ENCODE measurements at regions not wholly inside any gene's neighbourhood (a gene's known extent, or its start where the extent isn't known, plus 50 kb on each side); places are given as distances from the start of the nearest gene placed in this dataset.

DNA sequence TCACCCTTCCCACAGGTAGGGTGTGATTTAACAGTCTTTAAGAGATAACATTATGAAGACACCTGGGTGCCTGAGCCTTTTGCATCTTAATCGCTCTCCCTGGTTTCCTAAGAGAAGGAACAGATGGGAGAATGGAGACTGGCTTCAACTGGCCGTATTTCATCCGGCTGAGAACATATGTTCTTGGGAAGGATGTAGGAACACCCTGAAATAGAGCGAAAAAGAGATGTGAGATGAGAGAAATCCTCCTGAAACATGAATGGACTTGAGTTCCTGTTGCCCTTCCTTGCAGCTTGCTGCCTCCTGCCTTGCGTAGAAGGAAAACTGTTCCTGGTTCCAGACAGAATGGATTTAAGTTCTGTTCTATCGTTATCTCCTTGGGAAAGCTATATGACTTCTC, 385.4 kb upstream of the RBFOX1 start:
- no peak for DNase-seq (ENCODE audit: low spot score in 2 of 2)
- Mint-ChIP-seq H3K4me3 (no peak overlapping the region), H3K9me3 (peaks cover 3% of the 10 kb centered on the region), H3K4me1 (no peaks in the 10 kb centered on the region), H3K36me3 (no peaks in the 10 kb centered on the region), H3K27ac (no peak overlapping the region), H3K27me3 (no peaks in the 10 kb centered on the region)
- no peak for ATAC-seq (ENCODE audit: low read depth)

- no peak overlapping the region for H3K4me3 Mint-ChIP-seq
- no peak for DNase-seq (ENCODE audit: low spot score in 2 of 2)
- peaks cover 3% of the 10 kb centered on the region for H3K9me3 Mint-ChIP-seq
- H3K36me3 Mint-ChIP-seq: no peaks in the 10 kb centered on the region
- no peak for ATAC-seq (ENCODE audit: low read depth)
- no peaks in the 10 kb centered on the region for H3K4me1 Mint-ChIP-seq
- no peaks in the 10 kb centered on the region for H3K27me3 Mint-ChIP-seq
- H3K27ac Mint-ChIP-seq: no peak overlapping the region
Measured at GRCh38 chr16:6946802-6947201, 385.8 kb upstream of the RBFOX1 start.

GRCh38 chr16:6946106-6946505, 386.5 kb upstream of the RBFOX1 start:
- ATAC-seq (ENCODE audit: low read depth) (no peak), DNase-seq (ENCODE audit: low spot score in 2 of 2) (no peak)
- no peaks in the 10 kb centered on the region for H3K4me1 Mint-ChIP-seq
- no peak overlapping the region for H3K4me3 Mint-ChIP-seq
- H3K27ac Mint-ChIP-seq: no peak overlapping the region
- no peaks in the 10 kb centered on the region for H3K36me3 Mint-ChIP-seq
- no peaks in the 10 kb centered on the region for H3K27me3 Mint-ChIP-seq
- H3K9me3 Mint-ChIP-seq: peaks cover 3% of the 10 kb centered on the region

DNA sequence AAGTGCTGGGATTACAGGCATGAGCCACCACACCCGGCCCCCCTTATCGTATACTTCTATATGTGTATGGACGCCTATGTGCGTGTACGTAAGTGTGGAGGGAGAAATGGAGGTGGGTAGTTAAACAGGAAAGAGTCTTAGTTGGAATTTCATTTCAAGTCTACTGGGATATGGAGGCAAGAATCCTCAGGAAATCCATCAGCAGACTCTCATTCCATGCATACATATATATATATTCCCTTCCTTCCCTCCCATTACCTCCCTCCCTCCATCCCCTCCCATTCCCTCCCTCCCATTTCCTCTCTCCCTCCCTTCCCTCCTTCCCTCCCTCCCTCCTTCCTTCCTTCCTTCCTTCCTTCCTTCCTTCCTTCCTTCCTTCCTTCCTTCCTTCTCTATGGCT, 391.7 kb upstream of the RBFOX1 start:
- H3K4me3 Mint-ChIP-seq: no peak overlapping the region
- DNase-seq (ENCODE audit: low spot score in 2 of 2) (no peak), ATAC-seq (ENCODE audit: low read depth) (no peak)
- H3K27ac Mint-ChIP-seq: no peak overlapping the region
- no peaks in the 10 kb centered on the region for H3K36me3 Mint-ChIP-seq
- H3K9me3 Mint-ChIP-seq: peaks cover 7% of the 10 kb centered on the region
- H3K4me1 Mint-ChIP-seq: no peaks in the 10 kb centered on the region
- no peaks in the 10 kb centered on the region for H3K27me3 Mint-ChIP-seq

DNA sequence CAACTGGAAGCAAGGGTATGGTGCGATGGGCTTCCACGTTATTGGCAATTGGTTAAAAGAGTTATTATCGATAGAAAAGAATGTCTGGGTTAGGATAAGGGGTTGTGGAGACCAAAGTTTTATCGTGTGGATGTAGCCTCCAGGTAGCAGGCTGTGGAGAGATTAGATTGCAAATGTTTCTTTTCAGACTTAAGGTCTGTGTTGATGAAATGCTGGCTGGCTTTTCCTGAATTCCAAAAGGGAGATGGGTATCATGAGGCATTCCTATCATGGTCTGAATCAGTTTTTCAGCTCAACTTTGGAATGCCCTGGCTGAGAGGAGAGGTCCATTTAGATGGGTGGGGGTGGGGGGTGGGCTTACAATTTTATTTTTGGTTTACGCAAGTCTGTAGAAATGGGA, 395.0 kb upstream of the RBFOX1 start:
- no peak for DNase-seq (ENCODE audit: low spot score in 2 of 2)
- no peak for ATAC-seq (ENCODE audit: low read depth)
- Mint-ChIP-seq H3K36me3 (no peaks in the 10 kb centered on the region), H3K27ac (no peak overlapping the region), H3K4me1 (no peaks in the 10 kb centered on the region), H3K4me3 (no peak overlapping the region), H3K9me3 (peaks cover 8% of the 10 kb centered on the region), H3K27me3 (no peaks in the 10 kb centered on the region)

- DNase-seq (ENCODE audit: low spot score in 2 of 2) (no peak), ATAC-seq (ENCODE audit: low read depth) (no peak)
- Mint-ChIP-seq H3K27me3 (no peaks in the 10 kb centered on the region), H3K4me1 (no peaks in the 10 kb centered on the region), H3K4me3 (no peak overlapping the region), H3K9me3 (peaks cover 7% of the 10 kb centered on the region), H3K36me3 (no peaks in the 10 kb centered on the region), H3K27ac (no peak overlapping the region)
Measured at GRCh38 chr16:6932871-6933385, 399.7 kb upstream of the RBFOX1 start.

DNA sequence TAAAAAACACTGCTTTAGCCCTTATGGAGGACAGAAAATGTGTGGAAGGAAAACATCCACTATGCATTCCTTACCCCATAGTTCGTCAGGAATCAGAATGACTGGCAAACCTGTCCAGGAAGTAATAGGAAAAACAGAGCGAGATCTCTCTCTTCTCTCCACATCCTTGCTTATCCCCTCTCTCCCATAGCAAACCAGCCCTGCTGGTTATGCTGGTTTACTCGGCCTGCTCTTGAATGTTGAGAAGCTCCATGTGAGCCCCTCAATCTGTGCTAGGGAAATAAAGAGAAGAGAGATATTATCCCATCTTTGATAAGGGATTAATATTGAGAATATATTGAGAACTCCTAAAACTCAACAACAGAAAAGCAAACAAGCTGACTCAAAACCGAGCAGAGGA, 402.8 kb upstream of the RBFOX1 start:
- H3K36me3 Mint-ChIP-seq: no peaks in the 10 kb centered on the region
- H3K9me3 Mint-ChIP-seq: peaks cover 1% of the 10 kb centered on the region
- no peak overlapping the region for H3K27ac Mint-ChIP-seq
- H3K27me3 Mint-ChIP-seq: no peaks in the 10 kb centered on the region
- no peak overlapping the region for H3K4me3 Mint-ChIP-seq
- DNase-seq (ENCODE audit: low spot score in 2 of 2) (no peak), ATAC-seq (ENCODE audit: low read depth) (no peak)
- no peaks in the 10 kb centered on the region for H3K4me1 Mint-ChIP-seq

DNA sequence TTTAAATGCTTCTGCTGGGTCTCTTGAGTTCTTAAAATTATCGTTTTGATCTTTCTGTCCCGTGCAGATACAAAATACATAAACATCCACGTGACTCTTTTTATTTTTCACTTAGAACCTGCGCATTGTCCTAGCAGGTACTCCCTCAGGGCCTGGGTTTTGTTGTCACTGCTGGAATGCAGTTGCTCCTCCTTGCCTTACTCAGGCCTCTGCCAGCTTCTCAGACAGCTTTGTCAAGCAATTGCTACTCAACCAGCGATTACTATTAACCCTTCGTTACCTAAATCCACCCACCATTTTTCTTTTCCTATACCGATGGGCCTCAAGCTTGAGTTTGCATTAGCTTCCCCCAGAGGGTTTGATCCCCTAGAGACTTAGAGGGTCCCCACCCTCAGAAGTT, 405.9 kb upstream of the RBFOX1 start:
- Mint-ChIP-seq H3K4me3 (no peak overlapping the region), H3K36me3 (no peaks in the 10 kb centered on the region), H3K27me3 (no peaks in the 10 kb centered on the region), H3K9me3 (peaks cover 1% of the 10 kb centered on the region), H3K27ac (no peak overlapping the region), H3K4me1 (no peaks in the 10 kb centered on the region)
- no peak for ATAC-seq (ENCODE audit: low read depth)
- no peak for DNase-seq (ENCODE audit: low spot score in 2 of 2)

DNA sequence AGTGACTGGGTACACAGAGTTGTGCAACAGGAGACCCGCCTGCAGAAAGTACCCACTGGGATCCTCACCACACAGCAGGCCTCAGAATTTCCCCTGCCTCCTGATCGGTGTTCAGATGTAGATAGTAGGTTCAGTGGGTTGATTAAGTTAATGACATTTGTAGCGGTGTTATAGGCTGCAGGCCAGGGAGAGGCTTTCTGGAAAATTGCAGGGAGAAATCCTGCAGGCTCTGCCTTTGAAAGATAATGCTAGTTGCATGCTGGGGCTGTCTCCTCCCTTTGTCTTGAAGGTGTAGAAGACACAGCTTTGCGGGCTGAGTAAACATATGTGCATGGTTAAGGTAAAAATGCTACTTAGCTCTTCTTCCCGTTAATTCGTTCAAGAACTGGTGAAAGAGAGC, 406.3 kb upstream of the RBFOX1 start:
- no peak for DNase-seq (ENCODE audit: low spot score in 2 of 2)
- Mint-ChIP-seq H3K4me1 (no peaks in the 10 kb centered on the region), H3K36me3 (peaks cover 1% of the 10 kb centered on the region), H3K9me3 (peaks cover 3% of the 10 kb centered on the region), H3K27me3 (no peaks in the 10 kb centered on the region), H3K27ac (no peak overlapping the region), H3K4me3 (no peak overlapping the region)
- ATAC-seq (ENCODE audit: low read depth): no peak

DNA sequence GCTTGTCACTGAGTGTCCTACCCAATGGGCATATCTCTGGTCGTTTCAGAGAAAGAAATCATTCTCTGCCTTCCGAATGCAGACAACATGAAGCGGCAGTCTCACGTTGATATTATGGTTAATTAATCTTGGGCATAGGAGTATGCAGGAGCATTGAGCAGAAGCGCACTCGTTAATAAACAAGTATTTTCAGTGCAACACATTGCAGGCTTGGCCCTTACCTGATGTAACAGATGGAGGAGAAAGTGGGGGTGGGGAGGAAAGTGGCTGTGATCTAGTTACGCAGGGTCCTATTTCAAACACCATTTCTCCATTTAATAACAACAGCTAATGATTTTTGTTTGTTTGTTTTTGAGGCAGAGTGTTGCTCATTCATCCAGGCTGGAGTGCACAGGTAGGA, 414.0 kb upstream of the RBFOX1 start:
- Mint-ChIP-seq H3K9me3 (peaks cover 9% of the 10 kb centered on the region), H3K27me3 (no peaks in the 10 kb centered on the region), H3K4me1 (no peaks in the 10 kb centered on the region), H3K4me3 (no peak overlapping the region), H3K36me3 (peaks cover 1% of the 10 kb centered on the region), H3K27ac (no peak overlapping the region)
- ATAC-seq (ENCODE audit: low read depth) (no peak), DNase-seq (ENCODE audit: low spot score in 2 of 2) (no peak)

GRCh38 chr16:6916946-6917345, 415.7 kb upstream of the RBFOX1 start:
- Mint-ChIP-seq H3K4me1 (no peaks in the 10 kb centered on the region), H3K27ac (no peak overlapping the region), H3K27me3 (no peaks in the 10 kb centered on the region), H3K36me3 (peaks cover 1% of the 10 kb centered on the region), H3K4me3 (no peak overlapping the region), H3K9me3 (peaks cover 8% of the 10 kb centered on the region)
- DNase-seq (ENCODE audit: low spot score in 2 of 2) (no peak), ATAC-seq (ENCODE audit: low read depth) (no peak)

DNA sequence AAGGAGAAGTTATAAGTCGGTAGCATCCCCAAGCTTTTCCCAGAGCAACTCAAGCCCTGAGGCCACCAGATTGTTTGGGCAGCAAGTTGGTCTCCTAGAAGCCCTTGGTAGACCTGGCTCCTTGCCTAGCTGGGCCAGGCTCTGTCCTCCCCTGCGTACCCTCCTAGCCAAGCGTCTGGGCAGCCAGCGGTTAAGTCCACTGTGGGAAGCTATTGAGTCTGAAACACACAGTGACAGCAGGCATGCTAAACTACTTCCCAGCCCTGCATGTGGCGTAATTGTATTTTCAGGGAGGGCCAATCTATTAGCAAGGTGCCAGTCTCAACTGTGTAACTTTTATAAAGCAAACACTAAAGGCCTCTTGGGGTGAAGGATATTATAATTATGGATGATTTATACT, 419.1 kb upstream of the RBFOX1 start:
- no peaks in the 10 kb centered on the region for H3K27me3 Mint-ChIP-seq
- no peak overlapping the region for H3K4me3 Mint-ChIP-seq
- H3K27ac Mint-ChIP-seq: no peak overlapping the region
- DNase-seq (ENCODE audit: low spot score in 2 of 2) (no peak), ATAC-seq (ENCODE audit: low read depth) (no peak)
- H3K9me3 Mint-ChIP-seq: peaks cover 2% of the 10 kb centered on the region
- H3K36me3 Mint-ChIP-seq: no peaks in the 10 kb centered on the region
- no peaks in the 10 kb centered on the region for H3K4me1 Mint-ChIP-seq

- H3K27ac Mint-ChIP-seq: no peak overlapping the region
- no peak overlapping the region for H3K4me3 Mint-ChIP-seq
- no peak for ATAC-seq (ENCODE audit: low read depth)
- no peak for DNase-seq (ENCODE audit: low spot score in 2 of 2)
- H3K27me3 Mint-ChIP-seq: no peaks in the 10 kb centered on the region
- no peaks in the 10 kb centered on the region for H3K36me3 Mint-ChIP-seq
- no peaks in the 10 kb centered on the region for H3K4me1 Mint-ChIP-seq
- peaks cover 2% of the 10 kb centered on the region for H3K9me3 Mint-ChIP-seq
Measured at GRCh38 chr16:6910301-6910700, 422.3 kb upstream of the RBFOX1 start.

DNA sequence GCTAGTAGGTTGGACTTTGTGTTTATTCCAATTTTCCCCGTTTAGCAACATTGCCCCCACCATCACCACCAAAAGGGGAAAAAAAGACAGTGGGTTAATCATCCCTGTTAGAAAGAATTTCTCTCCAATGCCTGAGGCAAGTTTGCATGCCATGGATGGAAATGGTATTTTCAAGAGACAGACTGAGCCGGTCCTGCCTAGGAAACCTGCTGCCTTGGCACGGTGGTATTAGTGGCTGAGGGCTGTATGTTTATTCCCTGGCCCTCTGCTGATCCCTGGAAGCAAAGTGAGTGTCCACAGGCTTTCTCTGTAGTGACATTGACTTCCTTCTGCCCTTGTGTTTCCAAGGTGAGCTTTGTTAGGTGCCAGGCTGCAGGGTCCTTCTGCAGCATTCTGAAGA, 427.0 kb upstream of the RBFOX1 start:
- H3K4me3 Mint-ChIP-seq: no peak overlapping the region
- H3K27ac Mint-ChIP-seq: no peak overlapping the region
- no peak for ATAC-seq (ENCODE audit: low read depth)
- H3K9me3 Mint-ChIP-seq: peaks cover 3% of the 10 kb centered on the region
- DNase-seq (ENCODE audit: low spot score in 2 of 2): no peak
- H3K36me3 Mint-ChIP-seq: no peaks in the 10 kb centered on the region
- no peaks in the 10 kb centered on the region for H3K27me3 Mint-ChIP-seq
- H3K4me1 Mint-ChIP-seq: no peaks in the 10 kb centered on the region

- H3K27me3 Mint-ChIP-seq: no peaks in the 10 kb centered on the region
Measured at GRCh38 chr16:6903671-6904070, 429.0 kb upstream of the RBFOX1 start.

GRCh38 chr16:6898896-6899295, 433.7 kb upstream of the RBFOX1 start:
- DNase-seq (ENCODE audit: low spot score in 2 of 2) (no peak), ATAC-seq (ENCODE audit: low read depth) (no peak)
- Mint-ChIP-seq H3K4me1 (no peaks in the 10 kb centered on the region), H3K27me3 (no peaks in the 10 kb centered on the region), H3K36me3 (no peaks in the 10 kb centered on the region), H3K27ac (no peak overlapping the region), H3K9me3 (peaks cover 12% of the 10 kb centered on the region), H3K4me3 (no peak overlapping the region)

More at GRCh38 chr16:6903671-6904070, 429.0 kb upstream of the RBFOX1 start:
- Mint-ChIP-seq H3K4me1 (no peaks in the 10 kb centered on the region), H3K4me3 (no peak overlapping the region), H3K36me3 (no peaks in the 10 kb centered on the region), H3K9me3 (peaks cover 8% of the 10 kb centered on the region), H3K27ac (no peak overlapping the region)
- no peak for DNase-seq (ENCODE audit: low spot score in 2 of 2)
- no peak for ATAC-seq (ENCODE audit: low read depth)

Measured in memory B cell (primary cell).